AG09309 (cell line): ENCODE measurements at regions not wholly inside any gene's neighbourhood (a gene's known extent, or its start where the extent isn't known, plus 50 kb on each side); places are given as distances from the start of the nearest gene placed in this dataset.

Source experiments
- DNase-seq: peaks from one replicate; pipeline ENCODE4 v3.0.0-alpha.2; 2010; ENCODE audit warnings: low read depth
- H3K4me3 ChIP-seq: 2 replicates; pipeline ENCODE4 v1.5.1; 2011; ENCODE audit warnings: mild to moderate bottlenecking, low read depth, low read length, moderate library complexity; ENCODE audit not compliant: control insufficient read depth
- CTCF ChIP-seq: IDR thresholded peaks from 2 replicates; pipeline ENCODE4 v1.5.1; 2011; ENCODE audit warnings: mild to moderate bottlenecking, low read depth, low read length, inconsistent platforms; ENCODE audit not compliant: insufficient read depth, control insufficient read depth; ENCODE audit errors: missing control alignments

GRCh38 chr1:79681382-79681781 is 674.9 kb upstream of the ADGRL4 start:
- no peak for DNase-seq
- TF ChIP-seq CTCF = no peak
- no peak overlapping the region for H3K4me3 ChIP-seq

GRCh38 chr1:79679916-79680315 is 673.4 kb upstream of the ADGRL4 start:
- TF ChIP-seq CTCF = no peak
- DNase-seq = no peak
- H3K4me3 ChIP-seq = no peak overlapping the region

GRCh38 chr1:79667848-79668696 is 661.5 kb upstream of the ADGRL4 start:
- no peak overlapping the region for H3K4me3 ChIP-seq
- DNase-seq = no peak
- TF ChIP-seq CTCF = no peak

GRCh38 chr1:79667166-79667565 is 660.6 kb upstream of the ADGRL4 start:
- no peak for DNase-seq
- no peak overlapping the region for H3K4me3 ChIP-seq
- no peak for TF ChIP-seq CTCF

GRCh38 chr1:79663916-79664315 is 657.4 kb upstream of the ADGRL4 start:
- DNase-seq = no peak
- no peak for TF ChIP-seq CTCF
- no peak overlapping the region for H3K4me3 ChIP-seq

- no peak for DNase-seq
- no peak overlapping the region for H3K4me3 ChIP-seq
- no peak for TF ChIP-seq CTCF
Observed at GRCh38 chr1:79662596-79662995, 656.1 kb upstream of the ADGRL4 start.

GRCh38 chr1:79660129-79660528 is 653.6 kb upstream of the ADGRL4 start:
- no peak for TF ChIP-seq CTCF
- no peak for DNase-seq
- no peak overlapping the region for H3K4me3 ChIP-seq
